ENCODE measurements at regions not wholly inside any gene's neighbourhood (a gene's known extent, or its start where the extent isn't known, plus 50 kb on each side); places are given as distances from the start of the nearest gene placed in this dataset.

- no peaks in the 10 kb centered on the region for H3K36me3 ChIP-seq (ENCODE audit: control insufficient read depth in 3 of 3, insufficient read depth in 3 of 3, low read length in 3 of 3)
- H3K9ac ChIP-seq (ENCODE audit: low read depth in 1 of 3, low read length in 3 of 3): no peak overlapping the region
- no peaks in the 10 kb centered on the region for H3K4me1 ChIP-seq (ENCODE audit: control insufficient read depth in 3 of 3, insufficient read depth in 3 of 3, low read length in 3 of 3)
- no peaks in the 10 kb centered on the region for H3K27me3 ChIP-seq (ENCODE audit: control insufficient read depth in 3 of 3, insufficient read depth in 3 of 3, low read length in 3 of 3)
- H3K27ac ChIP-seq (ENCODE audit: low read depth, low read length): no peak overlapping the region
- H3K4me3 ChIP-seq (ENCODE audit: low read length in 3 of 3): no peak overlapping the region
- no peaks in the 10 kb centered on the region for H3K9me3 ChIP-seq (ENCODE audit: control insufficient read depth in 3 of 3, low read length in 3 of 3)
These were observed 218.8 kb upstream of the WWC1 start for GRCh38 chr5:168072665-168073064.

DNA sequence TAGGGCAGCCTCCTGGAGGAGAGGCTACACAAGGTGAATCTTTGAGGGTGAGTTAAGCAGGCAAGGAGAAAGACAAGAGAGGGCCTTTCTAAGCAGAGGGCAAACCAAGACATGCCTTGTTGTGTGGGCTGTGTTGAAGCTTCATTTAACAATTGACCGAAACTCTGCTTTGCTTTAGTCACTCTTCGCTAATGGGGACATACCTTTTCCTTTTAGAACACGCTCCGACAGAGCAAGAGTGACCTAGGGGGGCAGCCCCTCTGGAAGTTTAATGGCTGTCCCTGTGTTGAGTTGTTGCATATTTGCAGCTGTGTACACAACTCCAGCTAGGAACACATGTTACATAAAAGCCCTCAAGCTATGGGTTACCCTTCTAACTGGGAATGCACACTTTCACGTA, 218.1 kb upstream of the WWC1 start:
- Histone ChIP-seq H3K9me3 (ENCODE audit: control insufficient read depth in 3 of 3, low read length in 3 of 3) (no peaks in the 10 kb centered on the region), H3K9ac (ENCODE audit: low read depth in 1 of 3, low read length in 3 of 3) (no peak overlapping the region), H3K36me3 (ENCODE audit: control insufficient read depth in 3 of 3, insufficient read depth in 3 of 3, low read length in 3 of 3) (no peaks in the 10 kb centered on the region), H3K27ac (ENCODE audit: low read depth, low read length) (no peak overlapping the region), H3K27me3 (ENCODE audit: control insufficient read depth in 3 of 3, insufficient read depth in 3 of 3, low read length in 3 of 3) (no peaks in the 10 kb centered on the region), H3K4me3 (ENCODE audit: low read length in 3 of 3) (no peak overlapping the region), H3K4me1 (ENCODE audit: control insufficient read depth in 3 of 3, insufficient read depth in 3 of 3, low read length in 3 of 3) (no peaks in the 10 kb centered on the region)

GRCh38 chr5:168073991-168074800, 217.2 kb upstream of the WWC1 start:
- Histone ChIP-seq H3K4me1 (ENCODE audit: control insufficient read depth in 3 of 3, insufficient read depth in 3 of 3, low read length in 3 of 3) (no peaks in the 10 kb centered on the region), H3K27me3 (ENCODE audit: control insufficient read depth in 3 of 3, insufficient read depth in 3 of 3, low read length in 3 of 3) (no peaks in the 10 kb centered on the region), H3K4me3 (ENCODE audit: low read length in 3 of 3) (no peak overlapping the region), H3K9ac (ENCODE audit: low read depth in 1 of 3, low read length in 3 of 3) (no peak overlapping the region), H3K36me3 (ENCODE audit: control insufficient read depth in 3 of 3, insufficient read depth in 3 of 3, low read length in 3 of 3) (no peaks in the 10 kb centered on the region), H3K9me3 (ENCODE audit: control insufficient read depth in 3 of 3, low read length in 3 of 3) (no peaks in the 10 kb centered on the region), H3K27ac (ENCODE audit: low read depth, low read length) (no peak overlapping the region)

GRCh38 chr5:168075387-168075786, 216.1 kb upstream of the WWC1 start:
- H3K9me3 ChIP-seq (ENCODE audit: control insufficient read depth in 3 of 3, low read length in 3 of 3): no peaks in the 10 kb centered on the region
- no peak overlapping the region for H3K4me3 ChIP-seq (ENCODE audit: low read length in 3 of 3)
- no peak overlapping the region for H3K27ac ChIP-seq (ENCODE audit: low read depth, low read length)
- H3K36me3 ChIP-seq (ENCODE audit: control insufficient read depth in 3 of 3, insufficient read depth in 3 of 3, low read length in 3 of 3): no peaks in the 10 kb centered on the region
- no peaks in the 10 kb centered on the region for H3K4me1 ChIP-seq (ENCODE audit: control insufficient read depth in 3 of 3, insufficient read depth in 3 of 3, low read length in 3 of 3)
- no peak overlapping the region for H3K9ac ChIP-seq (ENCODE audit: low read depth in 1 of 3, low read length in 3 of 3)
- no peaks in the 10 kb centered on the region for H3K27me3 ChIP-seq (ENCODE audit: control insufficient read depth in 3 of 3, insufficient read depth in 3 of 3, low read length in 3 of 3)

- Histone ChIP-seq H3K27me3 (ENCODE audit: control insufficient read depth in 3 of 3, insufficient read depth in 3 of 3, low read length in 3 of 3) (no peaks in the 10 kb centered on the region), H3K4me1 (ENCODE audit: control insufficient read depth in 3 of 3, insufficient read depth in 3 of 3, low read length in 3 of 3) (no peaks in the 10 kb centered on the region), H3K27ac (ENCODE audit: low read depth, low read length) (no peak overlapping the region), H3K4me3 (ENCODE audit: low read length in 3 of 3) (no peak overlapping the region), H3K9ac (ENCODE audit: low read depth in 1 of 3, low read length in 3 of 3) (no peak overlapping the region), H3K9me3 (ENCODE audit: control insufficient read depth in 3 of 3, low read length in 3 of 3) (no peaks in the 10 kb centered on the region), H3K36me3 (ENCODE audit: control insufficient read depth in 3 of 3, insufficient read depth in 3 of 3, low read length in 3 of 3) (no peaks in the 10 kb centered on the region)
These were observed 214.9 kb upstream of the WWC1 start for GRCh38 chr5:168076561-168076991.

DNA sequence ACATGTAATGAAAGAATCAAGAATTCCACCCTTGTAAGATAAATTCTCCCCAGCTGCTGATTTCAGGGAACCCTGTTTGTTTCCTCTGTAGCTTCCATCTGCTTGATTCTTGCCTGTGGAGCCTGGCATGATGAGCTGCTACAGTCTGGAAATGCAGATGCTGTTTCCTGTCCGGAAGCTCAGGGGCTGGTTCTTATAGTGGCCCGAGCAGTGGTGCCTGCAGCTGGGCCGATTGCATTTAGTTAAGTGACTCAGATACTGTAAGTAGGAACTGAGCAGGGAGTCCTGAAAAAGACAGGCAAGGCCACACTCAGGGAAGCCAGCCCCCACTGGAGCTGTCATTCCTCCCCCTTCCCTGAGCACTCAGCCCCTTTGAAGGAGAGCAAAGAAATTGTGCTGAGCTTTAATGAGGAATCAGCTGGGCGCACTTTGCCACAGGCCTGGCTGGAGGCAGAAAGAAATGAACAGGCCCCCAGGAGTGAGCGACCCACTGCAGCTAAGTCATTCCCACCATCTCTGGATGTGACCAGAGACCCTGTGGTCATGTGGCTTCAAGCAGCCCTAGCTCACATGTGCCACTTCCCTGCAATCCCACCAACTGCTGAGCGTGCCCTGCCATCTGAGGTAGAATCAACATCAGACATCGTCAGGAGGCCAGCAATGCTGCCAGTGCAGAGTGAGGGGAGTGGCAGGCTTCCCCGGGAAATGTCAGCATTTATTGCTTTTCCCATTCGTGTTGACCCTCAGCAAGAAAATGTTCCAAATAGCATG, 206.0 kb upstream of the WWC1 start:
- H3K36me3 ChIP-seq (ENCODE audit: control insufficient read depth in 3 of 3, insufficient read depth in 3 of 3, low read length in 3 of 3): no peaks in the 10 kb centered on the region
- no peaks in the 10 kb centered on the region for H3K9me3 ChIP-seq (ENCODE audit: control insufficient read depth in 3 of 3, low read length in 3 of 3)
- H3K4me1 ChIP-seq (ENCODE audit: control insufficient read depth in 3 of 3, insufficient read depth in 3 of 3, low read length in 3 of 3): no peaks in the 10 kb centered on the region
- H3K4me3 ChIP-seq (ENCODE audit: low read length in 3 of 3): no peak overlapping the region
- H3K27ac ChIP-seq (ENCODE audit: low read depth, low read length): no peak overlapping the region
- peaks cover 0 to 2% (median 0%) of the 10 kb centered on the region in 3 donors for H3K27me3 ChIP-seq (ENCODE audit: control insufficient read depth in 3 of 3, insufficient read depth in 3 of 3, low read length in 3 of 3)
- H3K9ac ChIP-seq (ENCODE audit: low read depth in 1 of 3, low read length in 3 of 3): no peak overlapping the region

GRCh38 chr5:168086104-168086610, 205.3 kb upstream of the WWC1 start:
- Histone ChIP-seq H3K9ac (ENCODE audit: low read depth in 1 of 3, low read length in 3 of 3) (no peak overlapping the region), H3K27ac (ENCODE audit: low read depth, low read length) (no peak overlapping the region), H3K4me1 (ENCODE audit: control insufficient read depth in 3 of 3, insufficient read depth in 3 of 3, low read length in 3 of 3) (no peaks in the 10 kb centered on the region), H3K36me3 (ENCODE audit: control insufficient read depth in 3 of 3, insufficient read depth in 3 of 3, low read length in 3 of 3) (no peaks in the 10 kb centered on the region), H3K27me3 (ENCODE audit: control insufficient read depth in 3 of 3, insufficient read depth in 3 of 3, low read length in 3 of 3) (peaks cover 0 to 2% (median 0%) of the 10 kb centered on the region in 3 donors), H3K9me3 (ENCODE audit: control insufficient read depth in 3 of 3, low read length in 3 of 3) (no peaks in the 10 kb centered on the region), H3K4me3 (ENCODE audit: low read length in 3 of 3) (no peak overlapping the region)

- Histone ChIP-seq H3K27ac (ENCODE audit: low read depth, low read length) (no peak overlapping the region), H3K4me1 (ENCODE audit: control insufficient read depth in 3 of 3, insufficient read depth in 3 of 3, low read length in 3 of 3) (no peaks in the 10 kb centered on the region), H3K9me3 (ENCODE audit: control insufficient read depth in 3 of 3, low read length in 3 of 3) (no peaks in the 10 kb centered on the region), H3K36me3 (ENCODE audit: control insufficient read depth in 3 of 3, insufficient read depth in 3 of 3, low read length in 3 of 3) (no peaks in the 10 kb centered on the region), H3K4me3 (ENCODE audit: low read length in 3 of 3) (no peak overlapping the region), H3K9ac (ENCODE audit: low read depth in 1 of 3, low read length in 3 of 3) (no peak overlapping the region), H3K27me3 (ENCODE audit: control insufficient read depth in 3 of 3, insufficient read depth in 3 of 3, low read length in 3 of 3) (peaks cover 0 to 2% (median 0%) of the 10 kb centered on the region in 3 donors)
These were observed 204.7 kb upstream of the WWC1 start for GRCh38 chr5:168086746-168087145.

GRCh38 chr5:168088410-168089173, 202.9 kb upstream of the WWC1 start:
- peaks cover 0 to 2% (median 0%) of the 10 kb centered on the region in 3 donors for H3K27me3 ChIP-seq (ENCODE audit: control insufficient read depth in 3 of 3, insufficient read depth in 3 of 3, low read length in 3 of 3)
- no peaks in the 10 kb centered on the region for H3K4me1 ChIP-seq (ENCODE audit: control insufficient read depth in 3 of 3, insufficient read depth in 3 of 3, low read length in 3 of 3)
- no peak overlapping the region for H3K4me3 ChIP-seq (ENCODE audit: low read length in 3 of 3)
- H3K9ac ChIP-seq (ENCODE audit: low read depth in 1 of 3, low read length in 3 of 3): no peak overlapping the region
- H3K36me3 ChIP-seq (ENCODE audit: control insufficient read depth in 3 of 3, insufficient read depth in 3 of 3, low read length in 3 of 3): no peaks in the 10 kb centered on the region
- no peaks in the 10 kb centered on the region for H3K9me3 ChIP-seq (ENCODE audit: control insufficient read depth in 3 of 3, low read length in 3 of 3)
- no peak overlapping the region for H3K27ac ChIP-seq (ENCODE audit: low read depth, low read length)

Measured in skeletal muscle tissue (tissue), 3 donors.